Right kidney (tissue), 1 donor: ENCODE measurements at regions not wholly inside any gene's neighbourhood (a gene's known extent, or its start where the extent isn't known, plus 50 kb on each side); places are given as distances from the start of the nearest gene placed in this dataset.
"Not testable (repeated sequence)": the region's sequence is repeated elsewhere in the genome, so short reads cannot be mapped to it uniquely, and the experiment has no call there.

Source experiments
- DNase-seq: peaks from one replicate; pipeline ENCODE4 v3.0.0-alpha.2; 2016

DNA sequence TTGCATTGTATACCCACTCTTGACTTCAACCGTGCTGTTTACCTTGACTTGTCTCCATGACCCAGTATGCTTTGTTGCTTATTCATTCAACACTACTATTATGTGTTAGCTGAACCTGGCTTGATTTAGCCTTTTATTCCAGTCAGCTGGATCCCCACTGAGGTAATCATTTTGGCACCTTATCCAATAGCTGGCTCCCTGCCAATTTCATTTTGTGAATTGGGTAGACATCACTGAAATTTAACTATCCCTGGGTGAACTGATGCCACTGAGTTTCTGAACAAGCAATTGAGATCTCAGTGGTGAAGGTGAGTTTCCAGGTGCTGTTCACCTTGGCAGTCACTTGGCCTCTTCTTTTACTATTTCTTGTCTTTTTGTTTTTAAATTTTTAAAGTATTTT, 584.3 kb downstream of the ADCYAP1 start:
- DNase-seq: no peak

DNA sequence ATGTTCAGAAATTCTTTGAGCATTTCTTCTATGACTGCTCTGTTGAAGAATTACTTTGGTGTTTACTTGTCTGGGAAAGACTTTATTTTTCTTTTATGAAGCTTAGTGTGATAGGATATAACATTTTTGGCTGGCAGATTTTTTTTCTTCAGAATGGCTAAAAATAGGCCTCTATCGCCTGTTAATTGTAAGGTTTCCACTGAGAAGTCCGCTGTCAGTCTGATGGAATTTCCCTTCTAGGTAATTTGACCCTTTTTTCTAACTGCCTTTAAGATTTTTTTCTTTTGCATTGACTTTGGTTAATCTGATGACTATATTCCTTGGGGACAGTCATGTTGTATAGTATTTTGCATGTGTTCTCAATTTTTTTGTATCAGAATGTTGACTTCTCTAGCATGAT, 590.7 kb downstream of the ADCYAP1 start:
- DNase-seq: no peak

DNA sequence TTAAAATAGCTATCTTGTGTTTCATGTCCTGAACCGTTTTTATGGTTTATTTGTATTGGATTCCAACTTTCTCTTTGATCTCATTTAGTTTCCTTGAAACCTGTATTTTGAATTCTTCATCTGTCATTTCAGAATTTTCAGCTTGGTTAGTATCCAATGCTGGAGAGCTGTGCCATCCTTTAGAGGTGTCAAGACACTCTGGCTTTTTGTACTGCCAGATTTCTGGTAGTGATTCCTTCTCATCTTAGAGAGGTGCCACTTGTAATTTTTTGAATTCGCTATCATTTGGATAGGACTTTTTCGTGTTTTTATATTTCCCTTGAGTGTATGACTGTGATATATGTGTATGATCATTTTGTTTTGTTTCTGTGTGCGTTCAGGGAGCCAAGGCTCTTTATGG, 591.4 kb downstream of the ADCYAP1 start:
- no peak for DNase-seq

DNA sequence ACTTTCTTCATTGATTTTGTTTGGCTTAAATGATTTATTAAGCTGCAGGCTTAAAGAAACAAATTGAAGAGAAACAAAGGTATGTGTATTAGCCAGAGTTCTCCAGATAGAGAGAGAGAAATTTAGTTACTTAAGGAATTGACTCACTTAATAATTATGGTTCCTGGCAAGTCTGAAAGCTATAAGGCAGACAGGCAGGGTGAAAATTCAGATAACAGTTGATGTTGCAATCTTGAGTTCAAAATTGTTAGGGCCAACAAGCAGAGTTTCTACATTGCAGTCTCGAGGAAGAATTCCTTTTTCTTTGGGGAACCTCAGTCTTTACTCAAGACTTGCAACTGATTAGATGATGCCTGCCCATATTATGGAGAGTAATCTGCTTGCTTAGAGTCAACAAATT, 593.5 kb downstream of the ADCYAP1 start:
- DNase-seq: no peak

DNA sequence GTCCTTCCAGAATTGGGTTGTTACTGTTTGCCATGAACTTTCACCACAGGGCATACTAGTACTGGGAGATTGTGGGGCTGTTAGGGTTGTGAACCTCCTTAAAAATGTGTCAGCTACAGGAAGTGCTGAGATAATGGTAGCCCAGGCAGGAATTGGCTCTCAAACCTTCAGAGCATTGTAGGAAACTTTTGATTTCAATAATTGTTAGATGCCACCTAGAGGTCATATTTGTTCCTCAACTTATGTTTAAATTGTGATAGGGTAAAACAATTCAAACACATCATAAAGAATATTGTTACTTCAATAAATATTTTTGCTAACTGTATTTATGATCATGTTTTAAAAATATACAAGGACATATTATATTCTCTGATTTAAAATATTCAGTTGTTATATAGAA, 594.6 kb downstream of the ADCYAP1 start:
- DNase-seq: no peak

DNA sequence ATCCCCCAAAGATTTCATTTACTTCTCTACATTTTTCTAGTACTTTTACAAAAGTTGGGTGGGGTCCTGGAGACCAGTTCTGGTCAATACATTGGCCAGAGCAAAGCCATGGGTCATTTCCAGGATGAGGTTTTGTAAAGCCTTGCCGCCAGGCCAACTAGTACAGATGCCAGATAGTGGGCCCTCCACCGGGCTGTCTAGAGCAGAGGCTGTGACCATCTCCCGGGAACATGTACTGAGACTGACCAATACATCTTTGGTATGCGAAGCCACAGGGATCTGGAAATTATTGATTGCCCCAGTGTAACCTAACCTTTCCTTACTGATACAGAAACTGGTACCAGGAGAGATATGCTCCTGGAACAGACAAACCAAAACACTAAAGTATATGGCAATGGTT, 599.2 kb downstream of the ADCYAP1 start:
- no peak for DNase-seq

DNA sequence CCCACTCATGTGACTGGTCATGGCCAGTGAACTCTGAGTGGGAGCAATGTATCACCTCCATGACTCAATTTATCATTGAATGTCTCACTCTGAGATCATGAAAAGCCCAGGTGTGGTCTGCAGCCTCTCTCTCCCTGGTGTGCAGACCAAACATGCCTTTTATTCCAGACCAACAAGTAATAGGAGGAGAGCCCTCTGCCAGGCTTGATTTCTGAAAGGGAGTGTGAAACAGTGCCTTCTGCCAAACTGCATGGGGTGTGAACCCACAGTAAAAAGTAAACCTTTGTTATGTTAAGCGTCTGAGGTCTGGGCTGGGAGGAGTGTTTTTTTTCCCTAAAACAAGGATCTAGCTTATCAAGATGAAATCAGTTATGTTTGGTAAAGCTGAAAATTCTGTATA, 601.2 kb downstream of the ADCYAP1 start:
- no peak for DNase-seq

DNA sequence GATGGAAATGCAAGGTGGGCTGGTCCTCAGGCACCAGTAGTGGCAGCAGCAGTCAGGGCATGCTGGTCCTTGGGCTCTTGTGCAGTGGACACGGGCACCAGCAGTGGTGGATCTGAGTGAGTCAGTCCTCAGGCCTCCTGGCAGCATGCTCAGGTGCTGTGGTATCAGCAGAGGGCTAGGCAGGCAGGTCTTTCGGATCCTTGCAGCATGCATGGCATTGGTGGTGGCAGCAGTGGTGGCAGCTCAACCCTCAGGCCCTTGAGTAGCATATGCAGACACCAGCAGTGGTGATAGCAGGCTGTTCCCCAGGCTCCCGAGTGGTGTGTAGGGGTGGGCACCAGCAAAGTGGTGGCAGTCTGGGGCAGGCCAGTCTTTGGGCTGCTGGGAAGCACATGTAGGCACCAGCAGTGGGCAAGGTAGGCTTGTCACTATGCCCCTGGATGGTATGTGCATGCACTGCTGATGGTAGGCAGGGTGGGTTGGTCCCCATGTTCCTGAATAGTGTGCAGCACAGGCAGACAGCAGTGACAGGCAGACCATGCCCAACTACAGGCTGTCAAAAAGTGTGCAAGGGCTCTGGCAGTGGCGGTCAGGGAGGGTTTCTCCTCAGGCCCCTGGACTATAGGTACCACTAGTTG, 606.0 kb downstream of the ADCYAP1 start:
- no peak for DNase-seq

- no peak for DNase-seq
Measured at GRCh38 chr18:1511619-1512311, 607.1 kb downstream of the ADCYAP1 start.

GRCh38 chr18:1513519-1513918, 608.8 kb downstream of the ADCYAP1 start:
- no peak for DNase-seq

DNA sequence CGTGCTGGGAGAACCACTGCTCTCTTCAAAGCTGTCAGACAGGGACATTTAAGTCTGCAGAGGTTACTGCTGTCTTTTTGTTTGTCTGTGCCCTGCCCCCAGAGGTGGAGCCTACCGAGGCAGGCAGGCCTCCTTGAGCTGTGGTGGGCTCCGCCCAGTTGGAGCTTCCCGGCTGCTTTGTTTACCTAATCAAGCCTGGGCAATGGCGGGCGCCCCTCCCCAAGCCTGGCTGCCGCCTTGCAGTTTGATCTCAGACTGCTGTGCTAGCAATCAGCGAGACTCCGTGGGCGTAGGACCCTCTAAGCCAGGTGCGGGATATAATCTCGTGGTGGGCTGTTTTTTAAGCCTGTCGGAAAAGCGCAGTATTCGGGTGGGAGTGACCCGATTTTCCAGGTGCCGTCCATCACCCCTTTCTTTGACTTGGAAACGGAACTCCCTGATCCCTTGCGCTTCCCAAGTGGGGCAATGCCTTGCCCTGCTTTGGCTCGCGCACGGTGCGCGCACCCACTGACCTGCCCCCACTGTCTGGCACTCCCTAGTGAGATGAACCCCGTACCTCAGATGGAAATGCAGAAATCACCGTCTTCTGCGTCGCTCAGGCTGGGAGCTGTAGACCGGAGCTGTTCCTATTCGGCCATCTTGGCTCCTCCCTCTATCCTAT, 617.0 kb downstream of the ADCYAP1 start:
- not testable (repeated sequence) for DNase-seq

GRCh38 chr18:1522249-1522615, 617.6 kb downstream of the ADCYAP1 start:
- DNase-seq: no peak

DNA sequence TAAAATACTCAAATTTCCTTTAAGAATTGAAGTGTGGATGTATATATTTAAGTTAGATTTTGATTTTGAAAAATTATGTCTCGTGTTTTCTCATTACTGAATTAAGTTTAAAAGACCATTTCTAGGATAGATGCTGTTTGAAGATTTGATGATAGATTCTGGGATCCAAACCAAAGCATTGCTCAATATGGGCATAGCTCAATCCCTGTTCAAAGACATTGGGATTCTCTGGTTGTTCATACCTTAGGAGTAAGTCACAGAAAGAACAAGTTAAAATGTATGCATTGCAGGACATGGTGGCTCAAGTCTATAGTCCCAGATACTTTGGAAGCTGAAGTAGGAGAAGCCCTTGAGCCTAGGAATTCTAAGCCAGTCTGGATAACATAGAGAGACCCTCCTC, 622.3 kb downstream of the ADCYAP1 start:
- no peak for DNase-seq

- DNase-seq: no peak
Measured at GRCh38 chr18:1527805-1528204, 623.1 kb downstream of the ADCYAP1 start.

- DNase-seq: no peak
Measured at GRCh38 chr18:1528447-1528846, 623.8 kb downstream of the ADCYAP1 start.

DNA sequence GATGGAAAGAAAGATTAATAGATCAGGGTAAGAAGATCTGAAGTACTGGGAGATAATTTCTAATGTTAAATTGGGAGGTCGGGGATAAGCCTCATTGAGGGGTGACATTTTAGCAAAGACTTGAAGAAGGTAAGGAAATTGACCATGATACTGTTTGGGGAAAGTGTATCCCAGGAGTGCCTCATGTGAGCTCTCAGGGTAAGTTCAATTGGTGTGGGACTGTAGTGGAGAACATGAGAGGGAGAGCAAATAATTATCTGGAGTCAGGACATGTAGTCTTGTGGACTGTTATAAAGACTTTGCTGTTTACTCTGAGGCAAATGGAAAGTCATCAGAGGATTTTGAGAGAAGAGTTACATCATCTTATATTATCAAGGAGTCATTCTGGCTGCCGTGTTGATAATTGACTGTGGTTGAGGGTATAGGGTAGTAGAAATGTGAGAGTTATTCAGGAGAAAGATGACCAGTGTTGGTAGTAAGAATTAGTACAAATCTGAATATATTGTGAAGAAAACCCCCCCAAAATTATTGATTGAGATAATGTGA, 624.4 kb downstream of the ADCYAP1 start:
- no peak for DNase-seq

GRCh38 chr18:1530650-1531049, 626.0 kb downstream of the ADCYAP1 start:
- no peak for DNase-seq

DNA sequence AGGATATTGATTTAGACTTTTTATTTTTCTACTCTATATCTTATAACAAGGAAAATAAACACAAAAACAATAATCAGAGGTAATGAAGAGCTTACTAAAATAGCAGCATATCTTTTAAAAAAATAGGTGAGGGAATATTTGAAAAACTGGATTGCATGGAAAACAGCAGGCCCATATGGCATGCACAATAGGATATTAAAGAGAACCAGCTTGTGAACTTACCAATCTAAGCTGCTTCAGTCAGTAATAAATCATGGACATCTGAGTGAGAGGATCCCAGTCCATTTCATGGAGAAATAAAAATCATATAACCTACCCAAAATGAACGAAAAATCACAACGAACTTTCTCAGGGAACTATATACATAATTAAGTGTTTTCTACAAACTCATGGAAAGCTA, 634.6 kb downstream of the ADCYAP1 start:
- no peak for DNase-seq

DNA sequence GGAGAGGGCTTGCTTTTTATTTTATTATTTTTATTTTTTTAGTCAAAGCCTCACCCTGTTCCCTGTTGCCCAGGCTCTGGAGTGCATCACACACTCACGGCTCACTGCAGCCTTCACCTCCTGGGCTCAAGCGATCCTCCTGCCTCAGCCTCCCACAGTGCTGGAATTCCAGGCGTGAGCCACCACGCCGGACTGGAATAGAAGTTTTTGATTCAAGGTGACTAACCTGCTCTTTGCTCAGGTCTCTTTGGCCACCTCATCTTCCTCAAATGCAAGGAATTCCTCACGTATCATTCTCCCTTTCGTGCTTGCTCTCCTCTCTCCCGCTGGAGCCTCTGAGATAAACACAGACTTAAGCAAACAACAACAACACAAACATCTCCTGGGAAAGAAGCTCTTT, 636.8 kb downstream of the ADCYAP1 start:
- DNase-seq: no peak

- no peak for DNase-seq
Measured at GRCh38 chr18:1542230-1542774, 637.6 kb downstream of the ADCYAP1 start.

DNA sequence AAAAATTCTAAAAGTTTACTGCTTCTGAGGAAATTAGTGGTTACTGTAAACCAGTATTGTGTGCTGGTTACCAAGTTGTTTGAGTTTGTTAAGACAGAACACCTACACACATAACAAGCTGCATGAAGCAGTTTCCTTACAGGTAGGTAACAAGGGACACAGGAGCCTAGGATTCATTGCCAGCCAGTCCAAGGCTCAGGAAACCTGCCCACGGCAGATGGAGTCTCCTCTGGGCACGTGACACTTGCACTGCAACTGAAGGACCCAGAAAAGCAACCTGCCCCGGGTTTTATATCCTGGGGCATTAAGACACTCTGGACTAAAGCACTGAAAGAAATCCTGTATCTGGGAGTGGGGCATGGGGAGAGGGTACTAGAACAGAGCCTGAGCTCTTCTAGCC, 639.3 kb downstream of the ADCYAP1 start:
- no peak for DNase-seq

DNA sequence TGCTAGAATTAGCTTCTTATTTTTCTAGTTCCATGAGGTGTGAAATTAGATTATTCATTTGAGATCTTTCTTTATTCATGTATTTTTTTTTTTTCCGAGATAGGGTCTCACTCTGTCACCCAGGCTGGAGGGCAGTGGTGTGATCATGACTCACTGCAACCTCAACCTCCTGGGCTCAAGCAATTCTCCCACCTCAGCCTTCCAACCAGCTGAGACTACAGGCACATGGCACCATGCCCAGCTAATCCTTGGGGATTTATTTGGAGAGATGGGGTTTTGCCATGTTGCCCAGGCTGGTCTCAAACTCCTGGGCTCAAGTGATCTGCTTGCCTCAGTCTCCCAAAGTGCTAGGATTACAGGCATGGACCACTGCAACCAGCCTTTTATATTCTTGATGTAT, 653.0 kb downstream of the ADCYAP1 start:
- DNase-seq: not testable (repeated sequence)

GRCh38 chr18:1559563-1559962, 654.9 kb downstream of the ADCYAP1 start:
- no peak for DNase-seq
